Transverse colon (tissue), 4 donors: ENCODE measurements at regions not wholly inside any gene's neighbourhood (a gene's known extent, or its start where the extent isn't known, plus 50 kb on each side); places are given as distances from the start of the nearest gene placed in this dataset.

ENCODE experiments used
- DNase-seq: peaks from one replicate; pipeline ENCODE4 v3.0.0-alpha.2; 2019
- H3K27ac ChIP-seq, 4 donors: fragments of 200-600 bp; sonication (generic); 2 replicates each; pipeline ENCODE4 v1.5.1; 2016 to 2018; ENCODE audit warnings: inconsistent platforms in 4 of 4
- H3K27me3 ChIP-seq: fragments of 200-600 bp; sonication (generic); 2 replicates; pipeline ENCODE4 v1.5.1; 2017; ENCODE audit warnings: inconsistent platforms
- H3K36me3 ChIP-seq, 4 donors: fragments of 200-600 bp; sonication (generic); 2 replicates each; pipeline ENCODE4 v1.5.1; 2017 to 2019; ENCODE audit warnings: inconsistent platforms in 4 of 4
- H3K4me1 ChIP-seq, 4 donors: fragments of 200-600 bp; sonication (generic); 2 replicates each; pipeline ENCODE4 v1.5.1; 2017 to 2020; ENCODE audit warnings: inconsistent platforms in 4 of 4
- H3K4me3 ChIP-seq, 4 donors: fragments of 200-600 bp; sonication (generic); 1 replicate in 1 of 4; 2 replicates in 3 of 4; pipeline versions ENCODE4 v1.5.1 to v1.6.1; 2017 to 2019; ENCODE audit warnings: inconsistent platforms in 4 of 4
- H3K9me3 ChIP-seq, 2 donors: fragments of 200-600 bp; sonication (generic); 2 replicates each; pipeline ENCODE4 v1.5.1; 2017 to 2019; ENCODE audit warnings: inconsistent platforms in 2 of 2
- CTCF ChIP-seq, 5 experiments: fragments of 200-600 bp in 3 of 5; fragments of 450-650 bp in 2 of 5; sonication (generic) in 3 of 5; IDR thresholded peaks; 1 replicate in 2 of 5; 2 replicates in 3 of 5; pipeline ENCODE4 v1.5.1; 2016 to 2017; ENCODE audit warnings: antibody characterized with exemption in 5 of 5, inconsistent platforms in 3 of 5, mild to moderate bottlenecking in 2 of 5, moderate library complexity in 1 of 5
- EP300 ChIP-seq: sonication (generic); formaldehyde crosslinking; IDR thresholded peaks from one replicate; pipeline ENCODE4 v1.6.1; 2017; ENCODE audit warnings: antibody characterized with exemption, low read depth
- POLR2A ChIP-seq: fragments of 450-650 bp; IDR thresholded peaks from one replicate; pipeline ENCODE4 v1.6.1; 2016; ENCODE audit warnings: antibody characterized with exemption, mild to moderate bottlenecking, moderate library complexity
- POLR2AphosphoS5 ChIP-seq, 3 donors: sonication (generic); formaldehyde crosslinking; IDR thresholded peaks; one replicate each; pipeline ENCODE4 v1.6.1; 2016; ENCODE audit warnings: antibody characterized with exemption in 3 of 3
- WGBS, 2 donors: methylation state at CpG; one replicate each; pipeline ENCODE4 v1.1.5; 2018; ENCODE audit warnings: low coverage in 1 of 2; 5-methylcytosine and 5-hydroxymethylcytosine counted together
- in situ Hi-C, 4 donors: fragments of 200-750 bp; cut with MboI; loops; one replicate each; pipeline versions ENCODE4 v1.15.0 to v1.15.1; 2017; ENCODE audit warnings: low sequenced_read_pairs in 3 of 4, low pct_ligation_motif_present in 1 of 4, low pct_unique_long_range_greater_than_20kb in 1 of 4
- intact Hi-C: fragments of 100-400 bp; cut with DNase I; formaldehyde crosslinking; loops from one replicate; pipeline ENCODE4 v1.15.1; 2023; ENCODE audit warnings: low total_unique reads

DNA sequence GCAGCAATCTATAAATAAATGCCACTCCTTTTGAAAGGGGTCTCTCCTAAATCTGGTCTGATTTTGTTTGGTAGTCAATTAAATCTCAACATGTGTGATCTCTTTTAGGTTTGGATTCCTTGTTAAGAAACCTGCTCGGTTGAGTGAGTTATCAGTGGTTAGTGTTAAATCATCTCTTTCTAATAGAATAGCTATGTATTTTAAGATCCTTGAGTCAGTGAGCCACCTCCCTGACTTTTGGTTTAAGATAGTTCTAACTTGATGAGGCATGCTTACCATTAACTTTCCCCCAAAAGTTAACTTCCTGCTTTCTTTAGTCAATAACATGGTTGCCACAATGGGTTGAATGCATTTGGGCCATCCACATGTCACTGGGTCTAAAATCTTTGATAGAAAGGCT, 93.1 kb upstream of the OLFM3 start:
- intact Hi-C loops (no loop called here), in situ Hi-C loops (no loop called here)
- WGBS, 2 donors, result 84 to 94% methylated on average over 1 of the region's 1 CpG
- no peak overlapping the region for H3K27ac ChIP-seq
- no peaks in the 10 kb centered on the region for H3K4me1 ChIP-seq
- H3K36me3 ChIP-seq, result no peaks in the 10 kb centered on the region
- TF ChIP-seq POLR2A, result no peak
- no peak for TF ChIP-seq POLR2AphosphoS5 (IDR thresholded peaks at IDR 0.05)
- TF ChIP-seq CTCF (IDR thresholded peaks at IDR 0.05), result no peak
- no peak for TF ChIP-seq EP300
- DNase-seq, result no peak
- H3K4me3 ChIP-seq, result no peak overlapping the region
- H3K27me3 ChIP-seq, result no peaks in the 10 kb centered on the region
- H3K9me3 ChIP-seq, result no peaks in the 10 kb centered on the region

DNA sequence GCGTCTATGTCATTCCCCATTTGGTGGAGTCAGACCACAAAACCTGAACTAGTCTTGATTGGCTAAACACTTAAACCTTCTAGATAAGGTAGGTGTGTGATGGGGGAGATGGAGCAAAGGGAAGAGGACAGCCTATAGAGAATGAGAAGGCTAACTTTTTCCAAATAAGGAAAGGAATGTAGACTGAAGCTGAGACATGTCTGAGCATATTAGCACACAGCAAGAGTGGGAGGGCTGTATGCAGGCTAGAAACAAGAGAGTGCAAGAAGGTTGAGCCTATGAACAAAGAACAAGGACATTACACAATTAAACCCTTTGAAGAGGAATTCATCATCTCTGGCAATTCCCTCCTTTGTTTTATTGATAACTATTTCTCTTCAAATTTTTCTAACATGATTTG, 89.2 kb upstream of the OLFM3 start:
- WGBS, 2 donors, result 81 to 100% methylated on average over 1 of the region's 1 CpG
- no peaks in the 10 kb centered on the region for H3K27me3 ChIP-seq
- in situ Hi-C loops, result no loop called here
- TF ChIP-seq POLR2AphosphoS5 (IDR thresholded peaks at IDR 0.05), result no peak
- no peak for TF ChIP-seq EP300
- no peak for TF ChIP-seq CTCF (IDR thresholded peaks at IDR 0.05)
- no peak for TF ChIP-seq POLR2A
- no peak overlapping the region for H3K27ac ChIP-seq
- DNase-seq, result no peak
- no peaks in the 10 kb centered on the region for H3K36me3 ChIP-seq
- intact Hi-C loops, result no loop called here
- H3K4me3 ChIP-seq, result no peak overlapping the region
- H3K9me3 ChIP-seq, result no peaks in the 10 kb centered on the region
- no peaks in the 10 kb centered on the region for H3K4me1 ChIP-seq

DNA sequence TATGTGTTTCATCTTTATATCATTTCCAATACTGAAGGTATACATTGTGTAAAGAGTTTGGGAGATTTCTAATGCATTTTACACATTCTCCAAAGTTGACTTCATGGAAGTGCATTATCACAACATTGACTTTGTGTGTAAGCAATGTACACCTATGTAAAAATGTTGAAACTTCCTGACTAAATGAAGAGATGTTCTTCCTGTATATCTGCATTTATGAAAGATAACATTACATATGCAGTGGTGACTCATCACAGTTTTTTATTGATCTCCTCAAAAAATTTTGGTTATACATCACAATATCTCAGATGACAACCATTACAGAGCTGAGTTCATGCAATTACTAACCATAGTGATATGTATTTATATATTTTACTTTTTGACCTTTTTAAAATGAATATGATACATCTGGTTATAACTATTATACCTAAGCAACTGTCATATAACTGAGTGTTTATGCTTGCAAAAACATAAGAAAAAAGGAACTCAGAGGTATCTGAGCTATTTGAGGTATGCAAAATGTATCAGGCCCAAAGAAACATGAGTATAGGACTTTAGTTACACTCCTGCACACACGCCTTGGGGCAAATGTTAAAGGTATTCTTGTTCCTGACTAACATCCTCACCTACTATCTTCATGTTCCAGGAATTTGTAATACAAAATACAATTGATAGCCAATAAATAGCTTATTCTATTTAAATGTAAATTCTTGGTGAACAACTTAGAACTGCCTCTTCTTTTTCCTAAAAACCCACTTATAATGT, 88.2 kb upstream of the OLFM3 start:
- DNase-seq, result no peak
- Histone ChIP-seq H3K36me3 (no peaks in the 10 kb centered on the region), H3K27me3 (no peaks in the 10 kb centered on the region), H3K4me3 (no peak overlapping the region), H3K27ac (no peak overlapping the region), H3K4me1 (no peaks in the 10 kb centered on the region), H3K9me3 (no peaks in the 10 kb centered on the region)
- intact Hi-C loops (no loop called here), in situ Hi-C loops (no loop called here)
- WGBS, 2 donors, result 83 to 85% methylated on average over 1 of the region's 1 CpG
- no peak for TF ChIP-seq EP300
- TF ChIP-seq CTCF (IDR thresholded peaks at IDR 0.05), result no peak
- TF ChIP-seq POLR2AphosphoS5 (IDR thresholded peaks at IDR 0.05), result no peak
- no peak for TF ChIP-seq POLR2A

DNA sequence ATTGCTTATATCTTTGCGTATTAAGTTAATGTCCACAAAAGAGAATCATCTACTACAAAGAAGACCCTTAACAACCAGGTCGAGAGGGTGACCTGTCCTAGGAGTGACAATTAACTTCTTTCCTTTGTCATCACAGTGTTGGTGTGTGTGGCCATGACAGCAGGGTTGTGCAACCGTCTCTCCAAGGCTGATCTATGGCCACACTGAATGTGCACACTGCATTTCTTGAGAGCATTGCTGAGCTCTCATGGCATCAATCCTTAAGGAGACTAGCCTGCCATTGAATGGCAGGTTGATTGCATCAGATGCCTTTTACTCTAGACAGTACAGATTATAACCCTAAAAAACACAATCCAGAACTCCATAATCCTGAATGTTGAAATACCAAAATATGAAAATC, 86.5 kb upstream of the OLFM3 start:
- intact Hi-C loops (no loop called here), in situ Hi-C loops (no loop called here)
- DNase-seq, result no peak
- Histone ChIP-seq H3K4me1 (no peaks in the 10 kb centered on the region), H3K36me3 (no peaks in the 10 kb centered on the region), H3K4me3 (no peak overlapping the region), H3K9me3 (no peaks in the 10 kb centered on the region), H3K27me3 (no peaks in the 10 kb centered on the region), H3K27ac (no peak overlapping the region)
- WGBS, 2 donors, result 71 to 72% methylated on average over 3 of the region's 3 CpGs
- TF ChIP-seq POLR2AphosphoS5 (IDR thresholded peaks at IDR 0.05) (no peak), POLR2A (no peak), CTCF (IDR thresholded peaks at IDR 0.05) (no peak), EP300 (no peak)
